ENCODE measurements at regions not wholly inside any gene's neighbourhood (a gene's known extent, or its start where the extent isn't known, plus 50 kb on each side); places are given as distances from the start of the nearest gene placed in this dataset.
"Not testable (repeated sequence)": the region's sequence is repeated elsewhere in the genome, so short reads cannot be mapped to it uniquely, and the experiment has no call there.

DNA sequence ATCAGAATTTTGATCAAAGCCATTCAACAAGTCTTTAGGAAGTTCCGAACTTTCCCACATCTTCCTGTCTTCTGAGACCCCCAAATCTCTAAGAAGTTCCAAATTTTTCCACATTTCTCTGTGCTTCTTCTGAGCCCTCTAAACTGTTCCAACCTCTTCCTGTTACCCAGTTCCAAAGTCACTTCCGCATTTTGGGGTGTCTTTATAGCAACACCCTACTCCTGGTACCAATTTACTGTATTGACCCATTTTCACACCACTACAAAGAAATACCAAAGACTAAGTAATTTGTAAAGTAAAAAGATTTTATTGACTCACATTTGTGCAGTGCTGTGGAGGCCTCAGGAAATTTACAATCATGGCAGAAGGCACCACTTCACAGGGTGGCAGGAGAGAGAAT lies 385.8 kb upstream of the GHITM start:
- DNase-seq (ENCODE audit: low read depth in 2 of 2), result no peak

GRCh38 chr10:83754857-83755256 lies 384.5 kb upstream of the GHITM start:
- DNase-seq (ENCODE audit: low read depth in 2 of 2), result no peak

DNA sequence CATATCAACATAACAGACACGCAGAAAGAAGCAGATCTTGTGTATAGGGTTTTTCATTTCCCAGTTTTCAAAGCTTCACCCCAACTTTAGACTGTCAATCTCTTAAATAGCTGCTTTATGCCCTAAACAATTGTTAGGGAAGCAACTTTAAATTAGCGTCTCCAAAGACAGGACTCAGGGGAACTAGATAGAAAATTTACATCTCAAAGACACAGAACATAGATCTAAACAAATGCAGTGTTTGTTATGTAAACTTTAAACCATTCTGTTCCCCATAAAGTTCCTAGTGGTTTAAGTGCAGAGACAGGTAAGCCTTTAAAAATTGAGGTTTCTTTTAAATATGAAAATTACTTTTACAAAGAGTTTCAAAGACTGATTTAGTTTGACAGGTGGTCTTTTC lies 379.2 kb upstream of the GHITM start:
- DNase-seq (ENCODE audit: low read depth in 2 of 2), result no peak

DNA sequence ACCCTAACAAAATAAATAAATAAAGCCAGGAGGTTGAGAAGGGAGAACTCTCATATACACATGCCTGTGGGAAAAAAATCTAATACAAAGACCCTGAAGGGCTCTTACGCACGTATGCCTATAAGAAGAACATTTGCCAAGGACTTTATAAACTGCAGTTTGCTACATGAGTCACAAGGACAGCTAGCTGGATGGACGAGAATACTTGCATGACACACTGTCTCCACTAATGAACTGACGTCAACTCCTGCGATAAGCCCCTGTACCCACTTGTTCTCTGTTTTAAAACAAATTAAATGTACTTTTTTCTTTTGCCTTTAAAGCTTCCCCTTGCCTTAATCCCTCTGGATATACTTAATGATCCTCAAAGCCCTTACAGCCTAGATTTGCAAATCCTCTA lies 374.6 kb upstream of the GHITM start:
- DNase-seq (ENCODE audit: low read depth in 2 of 2), result no peak

DNA sequence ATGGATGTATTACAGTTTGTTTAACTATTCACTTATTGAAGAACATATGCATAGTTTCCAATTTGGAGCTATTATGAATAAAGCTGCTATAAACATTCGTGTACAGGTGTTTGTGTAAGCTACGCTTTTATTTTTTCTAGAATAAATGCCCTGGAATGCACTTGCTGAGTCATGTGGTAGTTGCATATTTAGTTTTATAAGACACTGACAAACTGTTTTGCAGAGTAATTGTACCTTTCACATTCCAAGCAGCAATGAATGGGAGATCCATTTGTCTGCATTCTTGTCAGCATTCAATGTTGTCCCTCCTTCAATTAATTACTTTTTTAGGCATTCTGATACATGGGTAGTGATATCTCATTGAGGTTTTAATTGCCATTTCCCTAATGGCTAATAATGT lies 373.6 kb upstream of the GHITM start:
- no peak for DNase-seq (ENCODE audit: low read depth in 2 of 2)

DNA sequence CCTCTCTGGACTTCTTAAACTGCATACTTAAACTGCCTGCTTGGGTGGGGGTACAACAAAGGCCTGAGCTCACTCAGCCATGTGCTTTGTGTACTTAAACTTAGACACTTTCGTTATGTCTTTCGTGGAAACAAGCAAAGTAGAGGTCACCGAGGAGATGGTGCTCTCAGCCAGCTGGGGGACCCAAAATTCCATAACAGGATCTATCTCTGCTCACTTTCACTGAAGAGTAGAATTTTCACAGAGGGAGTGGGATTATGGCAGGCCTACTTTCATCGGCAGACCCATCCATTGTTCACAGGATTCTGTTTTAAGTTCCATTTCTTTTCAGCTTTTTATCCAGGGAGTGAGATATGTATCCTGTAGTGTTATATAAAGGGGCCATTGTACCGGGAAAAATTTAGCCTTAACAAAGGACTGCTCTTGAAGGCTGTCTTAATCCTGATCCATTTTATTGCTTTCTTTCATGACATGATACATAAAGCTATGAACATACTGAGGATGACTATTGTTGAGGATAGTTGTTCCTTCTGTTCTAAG lies 370.0 kb upstream of the GHITM start:
- no peak for DNase-seq (ENCODE audit: low read depth in 2 of 2)

DNA sequence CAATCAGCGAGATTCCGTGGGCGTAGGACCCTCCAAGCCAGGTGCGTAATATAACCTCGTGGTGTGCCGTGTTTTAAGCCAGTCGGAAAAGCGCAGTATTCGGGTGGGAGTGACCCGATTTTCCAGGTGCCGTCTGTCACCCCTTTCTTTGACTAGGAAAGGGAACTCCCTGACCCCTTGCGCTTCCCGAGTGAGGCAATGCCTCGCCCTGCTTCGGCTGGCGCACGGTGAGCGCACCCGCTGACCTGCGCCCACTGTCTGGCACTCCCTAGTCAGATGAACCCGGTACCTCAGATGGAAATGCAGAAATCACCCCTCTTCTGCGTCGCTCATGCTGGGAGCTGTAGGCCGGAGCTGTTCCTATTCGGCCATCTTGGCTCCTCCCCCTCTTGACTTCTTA lies 352.6 kb upstream of the GHITM start:
- not testable (repeated sequence) for DNase-seq (ENCODE audit: low read depth in 2 of 2)

DNA sequence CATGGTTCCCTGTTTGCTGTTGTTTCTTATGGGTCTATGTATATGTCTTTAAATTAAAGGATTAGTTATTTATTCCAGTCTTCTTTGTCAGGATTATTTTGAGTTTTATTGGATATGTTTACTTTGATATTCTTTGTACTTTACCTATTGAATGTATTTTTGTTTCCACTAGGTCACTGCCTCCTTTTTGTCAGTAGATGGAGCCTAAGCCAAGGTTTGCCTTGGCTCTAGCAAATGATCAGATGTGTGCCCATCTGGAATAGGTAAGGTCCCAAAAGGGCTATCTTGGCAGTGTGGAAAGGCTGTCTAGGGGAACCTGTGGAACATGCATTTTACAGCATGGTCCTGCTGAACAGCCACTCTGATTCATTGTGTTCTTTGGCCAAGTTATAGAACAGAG lies 337.3 kb upstream of the GHITM start:
- DNase-seq (ENCODE audit: low read depth in 2 of 2), result no peak

- DNase-seq (ENCODE audit: low read depth in 2 of 2), result no peak
These were observed 332.6 kb upstream of the GHITM start for GRCh38 chr10:83806717-83807116.

DNA sequence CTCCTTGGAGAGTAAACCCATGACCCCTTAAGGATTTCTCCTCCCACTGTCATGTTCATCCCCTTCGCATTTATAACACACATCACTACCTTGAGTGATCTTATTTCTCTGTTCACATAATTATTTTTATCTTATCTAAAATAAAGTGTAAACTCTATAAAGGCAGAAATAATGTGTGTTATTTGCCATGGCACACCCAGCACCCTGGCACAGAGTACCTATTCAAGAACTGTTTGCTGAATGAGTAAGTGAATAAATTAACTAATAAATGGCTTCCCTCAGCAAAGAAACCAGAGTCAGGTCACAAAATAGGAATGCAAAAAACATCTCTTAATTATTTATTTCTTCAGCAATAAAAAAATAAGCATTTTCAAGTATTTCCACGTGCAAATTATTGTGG lies 330.3 kb upstream of the GHITM start:
- DNase-seq (ENCODE audit: low read depth in 2 of 2), result no peak

GRCh38 chr10:83816942-83817341 lies 322.4 kb upstream of the GHITM start:
- no peak for DNase-seq (ENCODE audit: low read depth in 2 of 2)

DNA sequence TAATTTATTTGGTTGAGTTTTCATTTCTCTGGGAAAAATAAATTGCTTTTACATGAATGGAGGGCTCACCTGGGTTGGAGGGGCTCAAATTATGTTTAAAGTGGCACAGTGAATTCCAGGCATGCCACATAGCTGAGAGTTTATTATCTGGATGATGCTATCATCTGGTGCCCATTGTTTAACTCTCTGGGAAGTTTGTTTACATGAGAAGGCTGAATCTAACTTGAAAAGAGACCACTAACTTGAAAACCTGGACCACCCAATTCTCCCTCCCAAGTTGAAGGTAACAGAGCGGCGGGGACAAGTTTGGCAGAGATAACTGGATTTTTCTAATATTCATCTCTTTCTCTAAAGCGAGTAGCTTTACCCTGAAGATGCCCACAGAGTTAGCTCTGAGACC lies 321.5 kb upstream of the GHITM start:
- no peak for DNase-seq (ENCODE audit: low read depth in 2 of 2)

GRCh38 chr10:83819609-83820008 lies 319.7 kb upstream of the GHITM start:
- DNase-seq (ENCODE audit: low read depth in 2 of 2), result no peak

GRCh38 chr10:83820033-83820432 lies 319.3 kb upstream of the GHITM start:
- DNase-seq (ENCODE audit: low read depth in 2 of 2), result no peak

GRCh38 chr10:83824099-83824498 lies 315.2 kb upstream of the GHITM start:
- DNase-seq (ENCODE audit: low read depth in 2 of 2), result no peak

DNA sequence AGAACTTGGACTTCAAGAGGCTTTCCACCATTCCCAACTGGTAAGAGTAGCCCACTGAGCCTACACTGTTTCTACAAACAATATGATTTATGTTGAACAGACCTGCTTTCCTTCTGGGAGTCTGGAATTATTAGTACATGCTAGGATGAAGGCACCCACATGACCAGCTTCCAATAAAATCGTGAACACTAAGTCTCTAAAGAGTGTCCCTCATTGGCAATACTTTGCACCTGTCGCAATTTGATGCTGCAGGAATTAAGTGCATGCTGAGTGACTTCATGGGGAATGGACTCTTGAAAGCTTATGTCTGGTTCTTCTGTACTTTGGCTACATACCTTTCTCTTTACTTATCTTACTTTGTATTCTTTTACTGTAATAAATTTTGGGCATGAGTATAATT lies 305.2 kb upstream of the GHITM start:
- DNase-seq (ENCODE audit: low read depth in 2 of 2), result no peak

DNA sequence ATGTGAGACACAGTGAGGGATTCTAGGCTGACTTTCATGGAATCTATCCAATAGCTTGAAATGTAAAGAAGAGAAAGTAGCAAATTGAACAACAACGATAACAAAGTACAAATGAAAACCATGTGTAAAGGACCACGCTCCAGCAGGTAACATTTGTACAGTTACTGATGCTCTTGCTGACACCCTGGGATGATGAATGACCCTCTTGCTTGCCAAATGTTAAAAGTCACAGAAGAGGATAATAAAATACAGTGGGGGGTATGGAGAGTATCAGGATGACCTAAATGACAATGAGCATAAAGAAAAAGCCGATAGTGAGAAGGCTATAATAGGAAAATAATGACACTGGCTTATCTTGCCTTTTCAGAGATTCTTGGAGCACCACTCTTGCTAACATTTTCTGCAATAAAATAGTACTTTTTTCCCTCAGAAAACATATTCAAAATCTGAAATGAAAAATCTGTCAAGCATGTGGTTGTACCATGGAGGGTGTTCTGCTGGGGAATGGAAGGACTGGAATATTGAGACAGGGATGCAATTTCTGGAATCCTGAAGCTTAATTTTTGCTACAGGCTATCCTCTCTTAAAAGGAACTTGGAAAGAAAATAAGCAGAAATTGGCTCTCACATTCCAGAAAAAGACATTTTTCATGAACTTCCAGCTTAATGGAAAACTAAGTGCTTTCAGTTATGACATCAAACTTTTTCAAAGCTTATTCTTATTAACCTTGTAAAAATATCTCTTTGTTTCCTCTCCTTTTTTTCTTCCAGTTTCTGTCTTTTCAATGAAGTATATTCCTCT lies 303.2 kb upstream of the GHITM start:
- DNase-seq (ENCODE audit: low read depth in 2 of 2), result no peak

DNA sequence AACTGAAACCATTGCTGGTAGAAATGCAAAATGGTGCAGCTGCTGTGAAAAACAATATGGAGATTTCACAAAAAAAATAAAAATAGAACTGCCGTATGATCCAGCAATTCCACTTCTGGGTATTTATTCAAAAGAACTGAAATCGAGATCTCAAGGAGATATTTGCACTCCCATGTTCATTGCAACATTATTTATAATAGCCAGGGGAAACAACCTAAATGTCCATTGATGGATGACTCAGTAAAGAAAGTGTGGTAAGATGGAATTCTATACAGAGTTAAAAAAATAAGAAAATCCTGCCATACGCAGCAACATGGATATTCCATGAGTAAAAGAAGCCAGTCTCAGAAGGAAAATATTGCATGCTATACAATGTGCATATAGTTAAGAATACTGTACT lies 290.6 kb upstream of the GHITM start:
- no peak for DNase-seq (ENCODE audit: low read depth in 2 of 2)

GRCh38 chr10:83849150-83849549 lies 290.2 kb upstream of the GHITM start:
- no peak for DNase-seq (ENCODE audit: low read depth in 2 of 2)

- DNase-seq (ENCODE audit: low read depth in 2 of 2), result no peak
These were observed 287.2 kb upstream of the GHITM start for GRCh38 chr10:83852146-83852545.

DNA sequence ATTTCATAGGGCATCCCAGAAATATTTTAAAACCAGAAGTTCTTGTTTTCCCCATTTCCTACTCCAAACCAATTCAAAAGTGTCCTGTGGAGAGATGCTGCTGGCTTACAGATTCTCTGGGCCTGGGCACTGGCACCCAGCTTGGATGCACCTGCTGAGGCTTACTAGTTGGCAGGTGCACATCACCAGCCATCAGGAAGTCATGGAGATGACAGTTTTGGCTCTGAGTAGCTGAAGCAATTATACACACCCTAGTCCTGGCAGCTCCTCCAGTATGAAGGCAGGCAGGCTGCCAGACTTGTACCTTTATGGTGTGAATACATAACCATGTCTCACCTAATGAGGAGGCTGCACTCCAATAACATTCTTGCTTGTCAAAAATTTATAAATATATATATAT lies 276.6 kb upstream of the GHITM start:
- no peak for DNase-seq (ENCODE audit: low read depth in 2 of 2)

- no peak for DNase-seq (ENCODE audit: low read depth in 2 of 2)
These were observed 275.9 kb upstream of the GHITM start for GRCh38 chr10:83863283-83863966.

- DNase-seq (ENCODE audit: low read depth in 2 of 2), result no peak
These were observed 269.4 kb upstream of the GHITM start for GRCh38 chr10:83869898-83870297.
